ENCODE measurements at regions not wholly inside any gene's neighbourhood (a gene's known extent, or its start where the extent isn't known, plus 50 kb on each side); places are given as distances from the start of the nearest gene placed in this dataset.

DNA sequence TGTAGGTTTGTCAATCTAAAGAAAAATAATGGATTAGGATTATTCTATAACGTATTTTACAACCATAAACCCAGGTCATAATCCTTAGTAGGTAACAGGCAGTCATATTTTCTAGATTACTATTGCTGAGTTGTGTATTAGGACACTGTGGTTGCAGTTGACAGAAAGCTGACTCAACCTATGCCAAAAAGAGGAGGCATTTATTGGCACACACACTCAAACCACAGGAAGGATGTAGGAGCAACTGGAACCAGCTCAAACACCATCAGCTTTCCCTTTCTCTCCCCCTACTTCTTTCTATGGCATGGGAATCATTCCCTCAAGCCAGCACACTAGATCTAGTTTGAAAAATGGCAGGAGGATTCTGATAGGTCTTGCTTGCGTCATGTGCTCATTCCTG lies 136.4 kb upstream of the FAM9C start:
- intact Hi-C loops (cut with DNase I), result no loop called here
- Histone ChIP-seq H3K27ac (no peak overlapping the region), H3K27me3 (no peaks in the 10 kb centered on the region), H3K4me1 (no peaks in the 10 kb centered on the region), H3K36me3 (no peaks in the 10 kb centered on the region), H3K4me3 (no peak overlapping the region), H3K9me3 (no peaks in the 10 kb centered on the region)
- peak; percentile 27 for ATAC-seq
- no peak for DNase-seq
- TF ChIP-seq, protein P1, sequence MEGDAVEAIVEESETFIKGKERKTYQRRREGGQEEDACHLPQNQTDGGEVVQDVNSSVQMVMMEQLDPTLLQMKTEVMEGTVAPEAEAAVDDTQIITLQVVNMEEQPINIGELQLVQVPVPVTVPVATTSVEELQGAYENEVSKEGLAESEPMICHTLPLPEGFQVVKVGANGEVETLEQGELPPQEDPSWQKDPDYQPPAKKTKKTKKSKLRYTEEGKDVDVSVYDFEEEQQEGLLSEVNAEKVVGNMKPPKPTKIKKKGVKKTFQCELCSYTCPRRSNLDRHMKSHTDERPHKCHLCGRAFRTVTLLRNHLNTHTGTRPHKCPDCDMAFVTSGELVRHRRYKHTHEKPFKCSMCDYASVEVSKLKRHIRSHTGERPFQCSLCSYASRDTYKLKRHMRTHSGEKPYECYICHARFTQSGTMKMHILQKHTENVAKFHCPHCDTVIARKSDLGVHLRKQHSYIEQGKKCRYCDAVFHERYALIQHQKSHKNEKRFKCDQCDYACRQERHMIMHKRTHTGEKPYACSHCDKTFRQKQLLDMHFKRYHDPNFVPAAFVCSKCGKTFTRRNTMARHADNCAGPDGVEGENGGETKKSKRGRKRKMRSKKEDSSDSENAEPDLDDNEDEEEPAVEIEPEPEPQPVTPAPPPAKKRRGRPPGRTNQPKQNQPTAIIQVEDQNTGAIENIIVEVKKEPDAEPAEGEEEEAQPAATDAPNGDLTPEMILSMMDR (IDR thresholded peaks at IDR 0.05), result no peak

DNA sequence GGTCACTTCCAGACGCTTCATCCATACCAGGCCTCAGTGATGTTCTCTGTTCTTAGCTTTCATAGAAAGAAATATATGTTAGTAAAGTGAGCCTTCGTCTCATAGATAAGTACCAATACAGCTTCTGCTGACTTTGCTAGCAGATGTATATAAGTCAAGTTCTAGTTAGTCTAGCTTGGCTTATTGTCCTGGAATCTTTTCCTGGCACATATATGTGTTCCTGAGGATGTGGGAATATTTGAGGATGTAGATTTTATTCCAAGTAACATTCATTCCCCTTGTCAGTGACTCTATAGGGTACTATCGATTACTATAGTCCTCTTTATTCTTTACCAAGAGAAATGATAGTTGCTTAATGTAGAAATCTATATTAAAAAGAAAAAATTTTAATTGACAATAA lies 135.2 kb upstream of the FAM9C start:
- Histone ChIP-seq H3K36me3 (no peaks in the 10 kb centered on the region), H3K4me1 (no peaks in the 10 kb centered on the region), H3K27ac (no peak overlapping the region), H3K27me3 (no peaks in the 10 kb centered on the region), H3K4me3 (no peak overlapping the region), H3K9me3 (no peaks in the 10 kb centered on the region)
- TF ChIP-seq, protein P1 (IDR thresholded peaks at IDR 0.05), result no peak
- intact Hi-C loops (cut with DNase I), result no loop called here
- no peak for ATAC-seq
- DNase-seq, result no peak

DNA sequence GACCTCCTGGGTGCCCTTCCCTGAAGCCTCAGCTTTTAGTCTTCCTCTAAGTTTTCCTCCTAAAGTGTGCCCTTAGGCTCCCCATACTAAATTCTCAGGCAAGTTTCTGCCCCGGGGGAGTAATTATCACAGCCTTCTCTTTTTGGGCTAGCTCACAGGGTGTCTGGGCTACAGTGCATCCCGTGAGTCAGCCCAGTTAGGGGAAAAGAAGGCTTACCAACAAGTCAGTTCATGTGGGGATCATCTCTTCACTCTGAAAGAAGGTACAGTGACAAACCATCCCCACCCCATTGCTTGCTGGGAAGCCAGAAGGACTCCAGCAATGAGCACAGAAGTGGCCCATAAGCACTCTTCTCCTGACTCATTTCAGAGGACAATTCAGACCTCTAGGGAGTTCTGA lies 134.7 kb upstream of the FAM9C start:
- DNase-seq (no peak), ATAC-seq (no peak)
- intact Hi-C loops (cut with DNase I), result no loop called here
- Histone ChIP-seq H3K9me3 (no peaks in the 10 kb centered on the region), H3K4me3 (no peak overlapping the region), H3K27me3 (no peaks in the 10 kb centered on the region), H3K4me1 (no peaks in the 10 kb centered on the region), H3K27ac (no peak overlapping the region), H3K36me3 (no peaks in the 10 kb centered on the region)
- TF ChIP-seq, protein P1 (IDR thresholded peaks at IDR 0.05), result no peak

DNA sequence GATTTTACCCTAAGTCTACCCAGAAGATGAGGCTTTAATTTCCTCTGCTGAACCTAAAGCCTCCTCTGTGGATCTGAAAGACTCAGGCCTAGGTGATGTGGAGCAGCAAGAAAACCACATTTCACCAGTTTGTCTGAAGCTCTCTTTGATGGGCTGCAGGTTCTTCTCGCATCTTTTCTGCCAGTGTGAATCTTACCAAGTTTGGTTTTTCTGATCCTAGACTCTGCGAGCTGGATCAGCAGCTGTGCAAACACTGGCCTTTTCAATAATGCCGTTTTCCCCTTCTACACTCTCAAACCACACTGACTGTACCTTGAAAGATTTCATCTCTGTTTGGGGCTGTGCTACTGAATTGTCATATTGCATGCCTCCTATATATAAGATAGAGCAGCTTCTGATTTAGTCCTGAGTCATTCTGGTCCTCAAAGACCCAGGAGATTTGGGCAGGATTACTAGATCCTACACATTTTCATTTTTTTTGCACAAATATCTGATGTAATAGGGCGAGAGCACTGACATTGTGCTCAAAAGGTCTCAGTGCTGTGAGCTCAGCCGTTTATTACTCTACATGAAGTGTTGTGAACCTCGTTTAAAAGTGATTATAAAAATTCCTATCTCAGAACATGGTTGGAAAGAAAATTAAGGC lies 133.6 kb upstream of the FAM9C start:
- Histone ChIP-seq H3K27ac (no peak overlapping the region), H3K27me3 (no peaks in the 10 kb centered on the region), H3K36me3 (no peaks in the 10 kb centered on the region), H3K9me3 (no peaks in the 10 kb centered on the region), H3K4me3 (no peak overlapping the region), H3K4me1 (no peaks in the 10 kb centered on the region)
- intact Hi-C loops (cut with DNase I), result no loop called here
- TF ChIP-seq, protein P1 (IDR thresholded peaks at IDR 0.05), result no peak
- no peak for DNase-seq
- ATAC-seq, result no peak

DNA sequence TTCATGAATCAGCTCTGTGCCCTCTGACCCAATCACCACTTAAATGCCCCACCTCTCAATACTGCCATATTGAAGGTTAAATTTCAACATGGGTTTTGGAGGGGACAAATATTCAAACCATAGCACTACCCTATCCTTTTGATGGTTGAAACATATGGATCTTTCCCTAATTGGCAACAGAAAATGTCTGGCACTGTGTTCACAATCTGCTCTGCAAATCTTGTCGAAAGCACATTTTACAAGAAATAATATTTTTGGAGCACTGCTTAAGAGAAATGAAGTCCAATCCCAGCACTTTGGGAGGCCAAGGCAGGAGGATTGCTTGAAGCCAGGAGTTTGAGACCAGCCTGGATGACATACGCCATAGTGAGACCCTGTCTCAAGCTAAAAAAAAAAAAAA lies 130.6 kb upstream of the FAM9C start:
- Histone ChIP-seq H3K9me3 (no peaks in the 10 kb centered on the region), H3K27me3 (no peaks in the 10 kb centered on the region), H3K4me3 (no peak overlapping the region), H3K36me3 (no peaks in the 10 kb centered on the region), H3K27ac (no peak overlapping the region), H3K4me1 (no peaks in the 10 kb centered on the region)
- intact Hi-C loops (cut with DNase I), result no loop called here
- ATAC-seq (no peak), DNase-seq (no peak)
- TF ChIP-seq, protein P1 (IDR thresholded peaks at IDR 0.05), result no peak
